Dendritic cell treated with granulocyte-macrophage colony-stimulating factor and Interleukin-4, amounts not matched to agents 40 ng/mL and 50 ng/mL, for 4 days (primary cell): ENCODE measurements at regions not wholly inside any gene's neighbourhood (a gene's known extent, or its start where the extent isn't known, plus 50 kb on each side); places are given as distances from the start of the nearest gene placed in this dataset.
"Not testable (repeated sequence)": the region's sequence is repeated elsewhere in the genome, so short reads cannot be mapped to it uniquely, and the experiment has no call there.

Experiments used
- H3K27ac Mint-ChIP-seq: one replicate; pipeline ENCODE4 v1.8.0; 2022; ENCODE audit warnings: mild to moderate bottlenecking, mixed read lengths
- H3K27me3 Mint-ChIP-seq: one replicate; pipeline ENCODE4 v1.8.0; 2022; ENCODE audit warnings: mild to moderate bottlenecking, mixed read lengths
- H3K36me3 Mint-ChIP-seq: one replicate; pipeline ENCODE4 v1.8.0; 2022; ENCODE audit warnings: low read depth, mixed read lengths
- H3K4me1 Mint-ChIP-seq: one replicate; pipeline ENCODE4 v1.8.0; 2022; ENCODE audit warnings: low read depth, mixed read lengths
- H3K4me3 Mint-ChIP-seq: one replicate; pipeline ENCODE4 v1.8.0; 2022; ENCODE audit warnings: mild to moderate bottlenecking, moderate library complexity, mixed read lengths
- H3K9me3 Mint-ChIP-seq: one replicate; pipeline ENCODE4 v1.8.0; 2022; ENCODE audit warnings: mixed read lengths
- intact Hi-C: fragments of 100-400 bp; cut with micrococcal nuclease; formaldehyde crosslinking; loops from one replicate; pipeline ENCODE4 v1.15.0; 2022

DNA sequence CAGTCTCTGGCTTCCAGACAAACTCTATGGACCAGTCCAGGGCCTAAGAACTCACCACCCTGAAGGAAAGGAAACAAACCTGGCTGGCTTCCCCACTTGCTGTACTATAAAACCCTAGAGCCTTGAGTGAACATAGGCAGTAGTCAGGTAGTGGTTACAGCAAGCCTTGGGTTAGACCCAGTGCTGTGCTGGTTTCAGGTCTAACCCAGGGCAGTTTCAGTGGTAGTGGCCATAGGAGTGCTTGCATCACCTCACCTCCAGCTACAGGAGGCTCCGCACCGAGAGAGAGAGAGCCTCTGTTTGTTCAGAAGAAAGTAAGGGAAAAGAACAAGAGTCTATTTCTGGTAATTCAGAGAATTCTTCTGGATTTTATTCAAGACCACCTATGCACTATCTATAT lies 714.1 kb upstream of the CDH10 start:
- H3K27me3 Mint-ChIP-seq, result no peaks in the 10 kb centered on the region
- H3K36me3 Mint-ChIP-seq, result no peaks in the 10 kb centered on the region
- H3K9me3 Mint-ChIP-seq, result peaks cover 63% of the 10 kb centered on the region
- intact Hi-C loops, result no loop called here
- H3K4me3 Mint-ChIP-seq, result no peak overlapping the region
- H3K4me1 Mint-ChIP-seq, result no peaks in the 10 kb centered on the region
- H3K27ac Mint-ChIP-seq, result no peak overlapping the region

DNA sequence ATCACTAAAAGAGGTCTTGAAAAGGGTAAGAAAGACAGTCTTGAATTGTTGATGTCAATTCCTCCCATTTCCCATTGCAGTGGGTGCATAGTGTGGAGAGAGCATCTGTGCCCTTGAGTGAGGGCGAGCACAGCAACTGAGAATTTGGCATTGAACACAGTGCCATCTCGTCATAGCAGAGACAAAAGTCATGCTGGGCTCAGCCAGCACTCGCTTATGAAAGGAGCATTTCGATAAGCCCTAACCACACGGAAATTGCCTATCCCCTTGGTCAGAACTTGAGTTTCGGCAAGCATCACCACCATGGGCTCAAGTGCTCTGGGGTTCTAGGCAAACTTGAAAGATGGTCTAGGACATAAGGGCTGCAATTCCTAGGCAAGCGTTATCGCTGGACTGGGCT lies 712.8 kb upstream of the CDH10 start:
- no peaks in the 10 kb centered on the region for H3K4me1 Mint-ChIP-seq
- intact Hi-C loops, result no loop called here
- H3K4me3 Mint-ChIP-seq, result no peak overlapping the region
- no peak overlapping the region for H3K27ac Mint-ChIP-seq
- no peaks in the 10 kb centered on the region for H3K27me3 Mint-ChIP-seq
- peaks cover 57% of the 10 kb centered on the region for H3K9me3 Mint-ChIP-seq
- no peaks in the 10 kb centered on the region for H3K36me3 Mint-ChIP-seq

DNA sequence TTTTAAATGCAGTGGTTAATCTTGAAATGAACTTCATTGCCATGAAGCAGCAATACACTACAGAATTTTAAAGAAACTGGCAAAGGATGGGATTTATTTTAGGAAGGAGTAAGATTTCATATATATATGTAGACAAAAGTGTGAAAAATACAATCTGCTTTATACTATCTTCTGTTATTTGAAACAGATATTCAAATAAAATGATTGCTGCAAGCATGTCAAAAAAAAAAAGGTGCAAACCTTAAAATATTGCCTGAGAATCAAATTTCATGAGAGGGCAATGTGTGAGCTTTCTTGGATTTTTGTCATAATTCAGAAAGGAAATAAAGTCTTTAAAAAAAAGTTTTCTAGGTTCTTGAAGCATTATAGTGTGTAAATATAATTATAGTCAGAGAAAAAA lies 705.0 kb upstream of the CDH10 start:
- Mint-ChIP-seq H3K36me3 (no peaks in the 10 kb centered on the region), H3K27ac (no peak overlapping the region), H3K9me3 (peaks cover 27% of the 10 kb centered on the region), H3K27me3 (no peaks in the 10 kb centered on the region), H3K4me3 (no peak overlapping the region), H3K4me1 (no peaks in the 10 kb centered on the region)
- intact Hi-C loops, result no loop called here

- no peak overlapping the region for H3K4me3 Mint-ChIP-seq
- intact Hi-C loops, result no loop called here
- H3K4me1 Mint-ChIP-seq, result no peaks in the 10 kb centered on the region
- H3K27ac Mint-ChIP-seq, result no peak overlapping the region
- no peaks in the 10 kb centered on the region for H3K27me3 Mint-ChIP-seq
- H3K9me3 Mint-ChIP-seq, result peaks cover 22% of the 10 kb centered on the region
- no peaks in the 10 kb centered on the region for H3K36me3 Mint-ChIP-seq
Measured at GRCh38 chr5:25345240-25345771, 700.5 kb upstream of the CDH10 start.

GRCh38 chr5:25339541-25339940 lies 694.8 kb upstream of the CDH10 start:
- Mint-ChIP-seq H3K27me3 (no peaks in the 10 kb centered on the region), H3K9me3 (peaks cover 22% of the 10 kb centered on the region), H3K4me1 (no peaks in the 10 kb centered on the region), H3K4me3 (no peak overlapping the region), H3K27ac (no peak overlapping the region), H3K36me3 (no peaks in the 10 kb centered on the region)
- intact Hi-C loops, result no loop called here

GRCh38 chr5:25334350-25334749 lies 689.6 kb upstream of the CDH10 start:
- Mint-ChIP-seq H3K9me3 (peaks cover 27% of the 10 kb centered on the region), H3K27ac (no peak overlapping the region), H3K27me3 (no peaks in the 10 kb centered on the region), H3K4me3 (no peak overlapping the region), H3K36me3 (no peaks in the 10 kb centered on the region), H3K4me1 (no peaks in the 10 kb centered on the region)
- intact Hi-C loops, result no loop called here

GRCh38 chr5:25330721-25331120 lies 685.9 kb upstream of the CDH10 start:
- peaks cover 21% of the 10 kb centered on the region for H3K9me3 Mint-ChIP-seq
- intact Hi-C loops, result no loop called here

GRCh38 chr5:25327172-25327571 lies 682.4 kb upstream of the CDH10 start:
- no peak overlapping the region for H3K4me3 Mint-ChIP-seq
- H3K4me1 Mint-ChIP-seq, result no peaks in the 10 kb centered on the region
- no peaks in the 10 kb centered on the region for H3K27me3 Mint-ChIP-seq
- intact Hi-C loops, result no loop called here
- no peaks in the 10 kb centered on the region for H3K36me3 Mint-ChIP-seq
- no peak overlapping the region for H3K27ac Mint-ChIP-seq
- peaks cover 21% of the 10 kb centered on the region for H3K9me3 Mint-ChIP-seq

More at GRCh38 chr5:25330721-25331120, 685.9 kb upstream of the CDH10 start:
- Mint-ChIP-seq H3K4me1 (no peaks in the 10 kb centered on the region), H3K27ac (no peak overlapping the region), H3K36me3 (no peaks in the 10 kb centered on the region), H3K4me3 (no peak overlapping the region), H3K27me3 (no peaks in the 10 kb centered on the region)

- Mint-ChIP-seq H3K27me3 (no peaks in the 10 kb centered on the region), H3K9me3 (no peaks in the 10 kb centered on the region), H3K4me1 (no peaks in the 10 kb centered on the region), H3K4me3 (no peak overlapping the region), H3K36me3 (no peaks in the 10 kb centered on the region), H3K27ac (no peak overlapping the region)
- intact Hi-C loops, result no loop called here
Measured at GRCh38 chr5:25301836-25302235, 657.1 kb upstream of the CDH10 start.

- no peaks in the 10 kb centered on the region for H3K4me1 Mint-ChIP-seq
- H3K36me3 Mint-ChIP-seq, result no peaks in the 10 kb centered on the region
- H3K27me3 Mint-ChIP-seq, result no peaks in the 10 kb centered on the region
- H3K4me3 Mint-ChIP-seq, result no peak overlapping the region
- intact Hi-C loops, result no loop called here
- no peak overlapping the region for H3K27ac Mint-ChIP-seq
- H3K9me3 Mint-ChIP-seq, result peaks cover 9% of the 10 kb centered on the region
Measured at GRCh38 chr5:25295067-25295466, 650.3 kb upstream of the CDH10 start.

GRCh38 chr5:25289766-25290165 lies 645.0 kb upstream of the CDH10 start:
- H3K4me3 Mint-ChIP-seq, H3K36me3 Mint-ChIP-seq, H3K27ac Mint-ChIP-seq, intact Hi-C loops, H3K4me1 Mint-ChIP-seq, H3K9me3 Mint-ChIP-seq, H3K27me3 Mint-ChIP-seq: not testable (repeated sequence)

DNA sequence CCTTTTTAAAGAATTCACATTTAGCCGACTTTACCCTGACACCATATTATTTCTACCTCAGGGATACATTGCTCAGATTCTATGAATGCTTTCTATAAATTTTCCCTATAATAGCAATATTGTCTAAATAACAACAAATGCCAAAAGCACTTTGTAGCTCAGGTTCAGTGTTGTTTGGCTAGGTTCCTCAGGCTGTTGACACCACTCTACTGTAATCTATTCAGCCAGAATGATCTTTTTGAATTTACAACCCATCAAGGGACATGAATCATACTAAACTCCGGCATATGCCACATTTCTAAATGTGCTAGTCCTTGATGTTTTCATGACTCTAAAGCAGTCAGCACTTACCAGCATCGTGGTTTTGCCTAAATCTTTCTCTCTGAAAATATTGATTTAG lies 641.5 kb upstream of the CDH10 start:
- Mint-ChIP-seq H3K27me3 (no peaks in the 10 kb centered on the region), H3K9me3 (no peaks in the 10 kb centered on the region), H3K36me3 (no peaks in the 10 kb centered on the region), H3K4me1 (no peaks in the 10 kb centered on the region), H3K4me3 (no peak overlapping the region), H3K27ac (no peak overlapping the region)
- intact Hi-C loops, result no loop called here

- no peak overlapping the region for H3K4me3 Mint-ChIP-seq
- H3K4me1 Mint-ChIP-seq, result no peaks in the 10 kb centered on the region
- no peaks in the 10 kb centered on the region for H3K27me3 Mint-ChIP-seq
- no peak overlapping the region for H3K27ac Mint-ChIP-seq
- no peaks in the 10 kb centered on the region for H3K36me3 Mint-ChIP-seq
- H3K9me3 Mint-ChIP-seq, result no peaks in the 10 kb centered on the region
- intact Hi-C loops, result no loop called here
Measured at GRCh38 chr5:25285136-25285535, 640.4 kb upstream of the CDH10 start.

DNA sequence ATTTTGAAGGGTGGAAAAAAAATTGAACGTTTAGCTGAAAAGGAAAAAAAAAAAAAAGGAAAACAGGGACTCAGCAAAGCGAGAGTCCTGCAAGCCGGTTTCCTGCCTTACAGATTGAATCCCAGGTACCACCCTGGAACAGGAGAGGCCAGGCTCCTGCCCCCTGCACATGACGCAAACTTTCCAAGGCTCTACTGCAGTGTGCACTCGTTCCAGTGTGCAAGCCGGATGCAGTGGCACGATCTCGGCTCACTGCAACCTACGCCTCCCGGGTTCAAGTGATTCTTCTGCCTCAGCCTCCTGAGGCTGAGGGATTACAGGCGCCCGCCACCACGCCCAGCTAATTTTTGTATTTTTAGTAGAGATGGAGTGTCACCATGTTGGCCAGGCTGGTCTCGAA lies 618.7 kb upstream of the CDH10 start:
- intact Hi-C loops, H3K4me1 Mint-ChIP-seq, H3K27me3 Mint-ChIP-seq, H3K4me3 Mint-ChIP-seq, H3K36me3 Mint-ChIP-seq, H3K27ac Mint-ChIP-seq: not testable (repeated sequence)
- peaks cover 27% of the 10 kb centered on the region for H3K9me3 Mint-ChIP-seq

DNA sequence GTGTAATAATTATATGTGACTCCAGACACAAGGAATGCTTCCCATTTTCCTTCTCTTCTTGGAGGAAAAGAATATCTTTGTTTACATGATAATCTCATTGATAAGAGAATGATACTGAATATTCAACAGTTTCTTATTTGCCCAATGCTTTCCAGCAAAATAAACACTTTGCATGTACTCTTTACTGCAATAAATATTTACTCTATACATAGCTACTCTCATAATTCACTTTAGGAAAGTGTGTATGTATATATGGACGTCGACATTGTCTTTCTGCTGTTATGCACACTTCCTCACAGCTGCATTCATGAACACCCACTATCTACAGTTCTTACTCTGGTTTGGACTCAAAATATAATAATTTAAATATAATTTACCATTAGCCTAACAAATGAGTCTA lies 617.4 kb upstream of the CDH10 start:
- H3K27me3 Mint-ChIP-seq, result no peaks in the 10 kb centered on the region
- intact Hi-C loops, result no loop called here
- H3K4me3 Mint-ChIP-seq, result no peak overlapping the region
- peaks cover 23% of the 10 kb centered on the region for H3K9me3 Mint-ChIP-seq
- no peaks in the 10 kb centered on the region for H3K4me1 Mint-ChIP-seq
- H3K36me3 Mint-ChIP-seq, result no peaks in the 10 kb centered on the region
- H3K27ac Mint-ChIP-seq, result no peak overlapping the region
